ENCODE measurements at regions not wholly inside any gene's neighbourhood (a gene's known extent, or its start where the extent isn't known, plus 50 kb on each side); places are given as distances from the start of the nearest gene placed in this dataset.

GRCh38 chr3:77795013-77795412 is 755.1 kb downstream of the ROBO2 start:
- no peak for DNase-seq
- H3K27me3 ChIP-seq (ENCODE audit: insufficient read depth, low read depth, severe bottlenecking), result no peaks in the 10 kb centered on the region
- H3K4me3 ChIP-seq (ENCODE audit: low read depth, low read length), result no peak overlapping the region
- H3K9me3 ChIP-seq (ENCODE audit: severe bottlenecking), result no peaks in the 10 kb centered on the region
- no peak overlapping the region for H3K27ac ChIP-seq
- H3K36me3 ChIP-seq, result no peaks in the 10 kb centered on the region
- TF ChIP-seq CTCF (IDR thresholded peaks at IDR 0.05; ENCODE audit: low read depth, low read length), result no peak

- no peak for DNase-seq
- no peaks in the 10 kb centered on the region for H3K27me3 ChIP-seq (ENCODE audit: insufficient read depth, low read depth, severe bottlenecking)
- H3K36me3 ChIP-seq, result no peaks in the 10 kb centered on the region
- no peak overlapping the region for H3K4me3 ChIP-seq (ENCODE audit: low read depth, low read length)
- H3K27ac ChIP-seq, result no peak overlapping the region
- no peak for TF ChIP-seq CTCF (IDR thresholded peaks at IDR 0.05; ENCODE audit: low read depth, low read length)
- no peaks in the 10 kb centered on the region for H3K9me3 ChIP-seq (ENCODE audit: severe bottlenecking)
Observed at GRCh38 chr3:77799278-77799677, 759.4 kb downstream of the ROBO2 start.

- no peak overlapping the region for H3K4me3 ChIP-seq (ENCODE audit: low read depth, low read length)
- H3K36me3 ChIP-seq, result no peaks in the 10 kb centered on the region
- no peak for DNase-seq
- H3K9me3 ChIP-seq (ENCODE audit: severe bottlenecking), result no peaks in the 10 kb centered on the region
- TF ChIP-seq CTCF (IDR thresholded peaks at IDR 0.05; ENCODE audit: low read depth, low read length), result no peak
- no peaks in the 10 kb centered on the region for H3K27me3 ChIP-seq (ENCODE audit: insufficient read depth, low read depth, severe bottlenecking)
- no peak overlapping the region for H3K27ac ChIP-seq
Observed at GRCh38 chr3:77800893-77801292, 761.0 kb downstream of the ROBO2 start.

GRCh38 chr3:77807312-77807711 is 767.4 kb downstream of the ROBO2 start:
- no peak for DNase-seq
- H3K4me3 ChIP-seq (ENCODE audit: low read depth, low read length), result no peak overlapping the region
- no peaks in the 10 kb centered on the region for H3K9me3 ChIP-seq (ENCODE audit: severe bottlenecking)
- no peaks in the 10 kb centered on the region for H3K27me3 ChIP-seq (ENCODE audit: insufficient read depth, low read depth, severe bottlenecking)
- no peaks in the 10 kb centered on the region for H3K36me3 ChIP-seq
- TF ChIP-seq CTCF (IDR thresholded peaks at IDR 0.05; ENCODE audit: low read depth, low read length), result no peak
- H3K27ac ChIP-seq, result no peak overlapping the region

- no peaks in the 10 kb centered on the region for H3K9me3 ChIP-seq (ENCODE audit: severe bottlenecking)
- no peaks in the 10 kb centered on the region for H3K36me3 ChIP-seq
- H3K27ac ChIP-seq, result no peak overlapping the region
- no peak for DNase-seq
- TF ChIP-seq CTCF (IDR thresholded peaks at IDR 0.05; ENCODE audit: low read depth, low read length), result no peak
- H3K4me3 ChIP-seq (ENCODE audit: low read depth, low read length), result no peak overlapping the region
- H3K27me3 ChIP-seq (ENCODE audit: insufficient read depth, low read depth, severe bottlenecking), result no peaks in the 10 kb centered on the region
Observed at GRCh38 chr3:77814845-77815244, 774.9 kb downstream of the ROBO2 start.

GRCh38 chr3:77815467-77815866 is 775.6 kb downstream of the ROBO2 start:
- peak; percentile 54 for DNase-seq

More at GRCh38 chr3:77815467-77815866, 775.6 kb downstream of the ROBO2 start:
- no peaks in the 10 kb centered on the region for H3K9me3 ChIP-seq (ENCODE audit: severe bottlenecking)
- H3K36me3 ChIP-seq, result no peaks in the 10 kb centered on the region
- H3K4me3 ChIP-seq (ENCODE audit: low read depth, low read length), result no peak overlapping the region
- H3K27ac ChIP-seq, result no peak overlapping the region
- peak; percentile 68 for TF ChIP-seq CTCF (IDR thresholded peaks at IDR 0.05; ENCODE audit: low read depth, low read length)
- H3K27me3 ChIP-seq (ENCODE audit: insufficient read depth, low read depth, severe bottlenecking), result no peaks in the 10 kb centered on the region
